GM12878 (cell line): ENCODE measurements at regions not wholly inside any gene's neighbourhood (a gene's known extent, or its start where the extent isn't known, plus 50 kb on each side); places are given as distances from the start of the nearest gene placed in this dataset.

Experiments
- ATAC-seq: fragments of 200-7000 bp; cut with Tn5 transposase; 3 replicates; pipeline ENCODE4 v1.9.1; 2020; ENCODE audit warnings: mild to moderate bottlenecking, moderate library complexity
- BruUV-seq: library from RNA; stranded (reverse); fragments of 400-500 nt; replicated peaks from 2 replicates; lab custom pipeline; 2021; lab: Mats Ljungman, UMichigan
- CTCF ChIA-PET: fragments of 300-600 bp; sonication (Branson Sonifier 250); formaldehyde crosslinking; extraction: SDS; loops from one replicate; lab custom pipeline; 2021; ENCODE audit warnings: inconsistent platforms; lab: Yijun Ruan, JAX
- POLR2A ChIA-PET: fragments of 350-600 bp; formaldehyde crosslinking; extraction: SDS; loops from one replicate; lab custom pipeline; 2021; ENCODE audit warnings: inconsistent platforms; lab: Charles Lee
- RAD21 ChIA-PET: fragments of 300-600 bp; sonication (Branson Sonifier 250); formaldehyde crosslinking; loops from one replicate; lab custom pipeline; 2023; ENCODE audit warnings: antibody characterized with exemption; ENCODE audit not compliant: unreplicated experiment; lab: Charles Lee
- SMC1A ChIA-PET: fragments of 300-600 bp; sonication (Branson Sonifier 250); formaldehyde crosslinking; loops from one replicate; lab custom pipeline; 2023; ENCODE audit not compliant: unreplicated experiment, uncharacterized antibody; lab: Charles Lee
- DNase-seq: peaks from one replicate; pipeline ENCODE4 v3.0.0-alpha.2; 2011; ENCODE audit warnings: low read depth, low spot score
- FAIRE-seq: peaks from 3 replicates; lab custom pipeline; 2011; peaks lifted over from hg19 to GRCh38; lab: Jason Lieb, UNC
- H2AFZ ChIP-seq: 2 replicates; pipeline ENCODE4 v1.6.0; 2011; ENCODE audit warnings: low read depth, low read length, control low read depth; ENCODE audit not compliant: control insufficient read depth
- H3K27ac ChIP-seq: 2 replicates; pipeline ENCODE4 v1.5.1; 2011; ENCODE audit warnings: control low read depth; ENCODE audit not compliant: control insufficient read depth, insufficient read depth
- H3K27me3 ChIP-seq, 2 experiments: replicated peaks in 1 of 2; 2 replicates each; pipeline versions ENCODE4 v1.6.0 to v1.6.1; 2011; ENCODE audit warnings: low read length in 1 of 2; ENCODE audit not compliant: control insufficient read depth in 2 of 2, insufficient read depth in 2 of 2
- H3K36me3 ChIP-seq, 2 experiments: 2 replicates each; pipeline ENCODE4 v1.5.1; 2011; ENCODE audit warnings: low read length in 1 of 2; ENCODE audit not compliant: control insufficient read depth in 2 of 2, insufficient read depth in 2 of 2
- H3K4me1 ChIP-seq: 2 replicates; pipeline ENCODE4 v1.6.1; 2011; ENCODE audit warnings: mild to moderate bottlenecking, low read length, moderate library complexity, mixed read lengths; ENCODE audit not compliant: control insufficient read depth, insufficient read depth
- H3K4me2 ChIP-seq: 2 replicates; pipeline ENCODE4 v1.6.0; 2011; ENCODE audit warnings: control low read depth; ENCODE audit not compliant: control insufficient read depth, insufficient read depth
- H3K4me3 ChIP-seq: fragments of 200-600 bp; sonication (generic); 2 replicates; pipeline ENCODE4 v1.5.1; 2016
- H3K79me2 ChIP-seq: 2 replicates; pipeline ENCODE4 v1.6.0; 2011; ENCODE audit warnings: low read length; ENCODE audit not compliant: control insufficient read depth, insufficient read depth
- H3K9ac ChIP-seq: 2 replicates; pipeline ENCODE4 v1.8.0; 2011; ENCODE audit warnings: low read length, control low read depth, mixed read lengths; ENCODE audit not compliant: control insufficient read depth, insufficient read depth
- H3K9me3 ChIP-seq: replicated peaks from 3 replicates; pipeline ENCODE4 v1.5.1; 2011; ENCODE audit warnings: mild to moderate bottlenecking, low read length; ENCODE audit not compliant: control insufficient read depth, insufficient read depth
- H4K20me1 ChIP-seq: 2 replicates; pipeline ENCODE4 v1.6.0; 2011; ENCODE audit not compliant: control insufficient read depth, insufficient read depth
- CUX1 ChIP-seq: IDR thresholded peaks from 2 replicates; pipeline ENCODE4 v1.6.1; 2012; ENCODE audit warnings: improper control_type of control experiment, low read depth, low read length; ENCODE audit not compliant: insufficient replicate concordance
- NR2F1 ChIP-seq: fragments of 450-650 bp; conservative IDR thresholded peaks from 2 replicates; pipeline ENCODE4 v1.6.1; 2017; ENCODE audit warnings: mild to moderate bottlenecking
- SUZ12 ChIP-seq: fragments of 200-600 bp; sonication (generic); IDR thresholded peaks from one replicate; pipeline ENCODE4 v1.6.1; 2018; ENCODE audit warnings: antibody characterized with exemption, mild to moderate bottlenecking; ENCODE audit not compliant: unreplicated experiment
- TCF7 ChIP-seq: IDR thresholded peaks from 2 replicates; pipeline ENCODE4 v1.6.1; 2014; ENCODE audit warnings: antibody characterized with exemption, borderline replicate concordance
- ZNF274 ChIP-seq: IDR thresholded peaks from one replicate; pipeline ENCODE4 v1.8.0; 2011; ENCODE audit not compliant: insufficient read length, insufficient read depth
- WGBS: methylation state at CpG from one replicate; pipeline ENCODE4 v1.1.6; 2016; ENCODE audit warnings: low lambda C conversion rate; ENCODE audit not compliant: insufficient replicate concordance, insufficient coverage; ENCODE audit errors: missing lambda C conversion rate; 5-methylcytosine and 5-hydroxymethylcytosine counted together
- in situ Hi-C: fragments of 300-500 bp; cut with MboI; formaldehyde crosslinking; loops from 9 replicates; pipeline ENCODE4 v1.14.3; 2018; ENCODE audit warnings: mixed read lengths
- intact Hi-C: fragments of 100-400 bp; cut with micrococcal nuclease; formaldehyde crosslinking; loops from one replicate; pipeline ENCODE4 v1.14.2; 2022; ENCODE audit not compliant: unreplicated experiment

GRCh38 chr16:80300456-80300855, 240.3 kb upstream of the DYNLRB2 start:
- Histone ChIP-seq H3K27me3 (no peaks in the 10 kb centered on the region), H2AFZ (no peak overlapping the region), H3K9ac (no peak overlapping the region), H3K9me3 (no peaks in the 10 kb centered on the region), H3K36me3 (no peaks in the 10 kb centered on the region), H3K4me1 (no peaks in the 10 kb centered on the region), H4K20me1 (no peaks in the 10 kb centered on the region), H3K79me2 (no peaks in the 10 kb centered on the region), H3K4me3 (no peak overlapping the region), H3K4me2 (no peak overlapping the region), H3K27ac (no peak overlapping the region)
- TF ChIP-seq NR2F1 (no peak), TCF7 (no peak), ZNF274 (no peak), CUX1 (no peak), SUZ12 (no peak)
- ChIA-PET POLR2A (no interaction called here), RAD21 (no interaction called here), SMC1A (no interaction called here), CTCF (no interaction called here)
- 53% methylated on average over 4 of the region's 4 CpGs for WGBS
- DNase-seq (no peak), FAIRE-seq (no peak), ATAC-seq (no peak)
- intact Hi-C loops: no loop called here
- in situ Hi-C loops: no loop called here
- BruUV-seq: no TSS peak
